ENCODE measurements at regions not wholly inside any gene's neighbourhood (a gene's known extent, or its start where the extent isn't known, plus 50 kb on each side); places are given as distances from the start of the nearest gene placed in this dataset.
"Not testable (repeated sequence)": the region's sequence is repeated elsewhere in the genome, so short reads cannot be mapped to it uniquely, and the experiment has no call there.

- CTCF ChIA-PET: interaction anchor here (0.8 to 2.1 kb wide), 10 partner anchors 8 to 509 kb away, joined by 3 to 8 read pairs (median 3); partner anchors contain the start of genes CPLANE1, NADK2 and NIPBL
Observed at GRCh38 chr5:36739751-36740221, 133.4 kb downstream of the SLC1A3 start.

GRCh38 chr5:36740259-36740898 is 134.0 kb downstream of the SLC1A3 start:
- H3K36me3 Mint-ChIP-seq (ENCODE audit: low read depth): no peaks in the 10 kb centered on the region
- peaks cover 28% of the 10 kb centered on the region for H3K27me3 Mint-ChIP-seq
- no peaks in the 10 kb centered on the region for H3K9me3 Mint-ChIP-seq
- H3K4me3 Mint-ChIP-seq: no peak overlapping the region
- no peak overlapping the region for H3K27ac Mint-ChIP-seq
- ChIA-PET CTCF (interaction anchor here (0.8 to 2.1 kb wide), 8 partner anchors 9 to 508 kb away, joined by 3 to 8 read pairs (median 4); partner anchors contain the start of genes CPLANE1, NADK2 and NIPBL), POLR2A (no interaction called here)
- no peak for DNase-seq
- peaks cover 15% of the 10 kb centered on the region for H3K4me1 Mint-ChIP-seq

More at GRCh38 chr5:36739751-36740221, 133.4 kb downstream of the SLC1A3 start:
- Mint-ChIP-seq H3K27me3 (peaks cover 28% of the 10 kb centered on the region), H3K9me3 (no peaks in the 10 kb centered on the region), H3K4me3 (no peak overlapping the region), H3K36me3 (ENCODE audit: low read depth) (no peaks in the 10 kb centered on the region), H3K27ac (no peak overlapping the region), H3K4me1 (peaks cover 9% of the 10 kb centered on the region)
- POLR2A ChIA-PET: no interaction called here
- peak; percentile 78 for DNase-seq

- no peaks in the 10 kb centered on the region for H3K36me3 Mint-ChIP-seq (ENCODE audit: low read depth)
- ChIA-PET CTCF (interaction anchor here (2.1 kb wide), 1 partner anchor 9 kb away, joined by 8 read pairs; no protein-coding TSS in a partner anchor), POLR2A (no interaction called here)
Observed at GRCh38 chr5:36741128-36741527, 134.7 kb downstream of the SLC1A3 start.

GRCh38 chr5:36743891-36744772 is 132.4 kb upstream of the NIPBL start:
- no peak for DNase-seq
- ChIA-PET CTCF (interaction anchor here (1.0 to 1.1 kb wide), 3 partner anchors 12 to 22 kb away, joined by 3 read pairs; no protein-coding TSS in a partner anchor), POLR2A (interaction anchor here (0.6 kb wide), 1 partner anchor 8 kb away, joined by 4 read pairs; no protein-coding TSS in a partner anchor)
- Mint-ChIP-seq H3K27ac (no peak overlapping the region), H3K4me1 (peaks cover 17% of the 10 kb centered on the region), H3K27me3 (peaks cover 47% of the 10 kb centered on the region), H3K4me3 (peak overlapping the region; percentile 62), H3K9me3 (no peaks in the 10 kb centered on the region), H3K36me3 (ENCODE audit: low read depth) (no peaks in the 10 kb centered on the region)

More at GRCh38 chr5:36741128-36741527, 134.7 kb downstream of the SLC1A3 start:
- no peaks in the 10 kb centered on the region for H3K9me3 Mint-ChIP-seq
- no peak for DNase-seq
- no peak overlapping the region for H3K4me3 Mint-ChIP-seq
- no peak overlapping the region for H3K27ac Mint-ChIP-seq
- peaks cover 17% of the 10 kb centered on the region for H3K4me1 Mint-ChIP-seq
- H3K27me3 Mint-ChIP-seq: peaks cover 33% of the 10 kb centered on the region

DNA sequence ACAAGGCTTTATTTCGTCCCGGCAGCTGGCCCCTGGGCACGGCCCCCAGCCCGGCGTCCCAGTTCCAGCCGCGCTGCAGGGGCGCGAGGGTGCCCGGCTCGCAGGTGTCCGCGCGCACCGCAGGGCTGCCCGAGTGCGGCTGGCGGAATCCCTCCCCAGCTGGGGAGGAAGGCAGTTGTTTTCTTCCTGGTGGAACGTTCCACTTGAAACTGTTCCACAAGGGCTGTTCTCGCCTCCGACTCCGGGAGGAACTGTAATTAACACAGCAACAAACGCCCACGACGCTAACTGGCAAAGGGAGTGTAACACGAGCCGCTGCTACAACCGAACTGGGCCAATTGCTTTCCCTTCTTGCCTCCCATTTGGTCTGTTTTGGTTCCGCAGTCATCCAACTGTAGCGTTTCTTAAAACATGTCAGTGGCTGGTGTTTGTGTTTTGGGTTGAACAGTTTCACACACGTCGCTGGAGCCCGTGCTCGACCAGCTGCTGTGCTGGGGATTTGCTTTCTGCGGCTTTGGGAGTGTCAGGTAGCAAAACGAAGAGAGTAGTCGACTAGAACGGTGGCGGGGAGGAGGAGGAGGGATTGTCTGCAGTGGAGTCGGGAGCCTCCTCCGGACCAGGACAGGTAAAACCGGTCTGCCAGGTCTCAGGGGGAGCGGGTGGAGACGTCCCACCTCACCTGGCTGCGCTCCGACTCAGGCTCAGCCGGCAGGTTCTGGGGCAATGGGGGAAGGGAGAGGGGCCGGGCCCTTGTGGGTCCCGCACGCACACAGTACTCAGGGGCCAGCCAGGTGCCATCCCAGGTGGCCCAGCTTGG is 131.6 kb upstream of the NIPBL start:
- peak overlapping the region; percentile 70 for H3K4me3 Mint-ChIP-seq
- CTCF ChIA-PET: interaction anchor here (1.0 to 1.1 kb wide), 3 partner anchors 11 to 23 kb away, joined by 3 read pairs; no protein-coding TSS in a partner anchor
- no peaks in the 10 kb centered on the region for H3K36me3 Mint-ChIP-seq (ENCODE audit: low read depth)
- peak; percentile 26 for DNase-seq
- peaks cover 53% of the 10 kb centered on the region for H3K27me3 Mint-ChIP-seq
- no peaks in the 10 kb centered on the region for H3K9me3 Mint-ChIP-seq
- POLR2A ChIA-PET: no interaction called here
- no peak overlapping the region for H3K27ac Mint-ChIP-seq
- peaks cover 15% of the 10 kb centered on the region for H3K4me1 Mint-ChIP-seq

- CTCF ChIA-PET; POLR2A ChIA-PET; H3K4me3 Mint-ChIP-seq; DNase-seq; H3K9me3 Mint-ChIP-seq; H3K36me3 Mint-ChIP-seq (ENCODE audit: low read depth); H3K27ac Mint-ChIP-seq: not testable (repeated sequence)
- H3K4me1 Mint-ChIP-seq: peaks cover 15% of the 10 kb centered on the region
- H3K27me3 Mint-ChIP-seq: peaks cover 54% of the 10 kb centered on the region
Observed at GRCh38 chr5:36747794-36748193, 128.8 kb upstream of the NIPBL start.

DNA sequence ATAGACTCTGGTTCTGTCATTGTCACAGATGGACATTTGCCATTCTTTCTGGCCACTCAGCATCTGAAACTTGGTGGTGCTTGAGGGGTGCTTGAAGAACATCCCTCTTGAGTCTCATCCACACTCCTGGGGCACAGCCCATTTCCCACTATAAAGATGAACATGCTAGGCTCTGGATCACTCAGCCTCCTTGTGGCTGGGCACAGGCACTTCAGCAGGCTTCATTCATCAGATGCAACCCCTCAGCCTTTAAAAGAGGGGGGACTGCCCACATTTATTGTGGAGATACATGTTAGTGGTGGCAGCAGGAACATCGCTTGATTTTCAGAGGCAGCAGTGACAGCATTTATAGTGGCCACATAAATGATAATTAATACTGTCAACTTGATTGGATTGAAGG is 124.7 kb upstream of the NIPBL start:
- no peaks in the 10 kb centered on the region for H3K9me3 Mint-ChIP-seq
- H3K4me3 Mint-ChIP-seq: no peak overlapping the region
- no peak for DNase-seq
- H3K36me3 Mint-ChIP-seq (ENCODE audit: low read depth): no peaks in the 10 kb centered on the region
- CTCF ChIA-PET: no interaction called here
- H3K4me1 Mint-ChIP-seq: no peaks in the 10 kb centered on the region
- POLR2A ChIA-PET: no interaction called here
- peaks cover 26% of the 10 kb centered on the region for H3K27me3 Mint-ChIP-seq
- no peak overlapping the region for H3K27ac Mint-ChIP-seq

- Mint-ChIP-seq H3K9me3 (no peaks in the 10 kb centered on the region), H3K36me3 (ENCODE audit: low read depth) (no peaks in the 10 kb centered on the region), H3K27ac (no peak overlapping the region), H3K27me3 (peaks cover 15% of the 10 kb centered on the region), H3K4me3 (no peak overlapping the region), H3K4me1 (no peaks in the 10 kb centered on the region)
- no peak for DNase-seq
- ChIA-PET POLR2A (no interaction called here), CTCF (interaction anchor here (0.7 to 1.2 kb wide), 2 partner anchors 11 to 22 kb away, joined by 3 read pairs; no protein-coding TSS in a partner anchor)
Observed at GRCh38 chr5:36755342-36755741, 121.2 kb upstream of the NIPBL start.

DNA sequence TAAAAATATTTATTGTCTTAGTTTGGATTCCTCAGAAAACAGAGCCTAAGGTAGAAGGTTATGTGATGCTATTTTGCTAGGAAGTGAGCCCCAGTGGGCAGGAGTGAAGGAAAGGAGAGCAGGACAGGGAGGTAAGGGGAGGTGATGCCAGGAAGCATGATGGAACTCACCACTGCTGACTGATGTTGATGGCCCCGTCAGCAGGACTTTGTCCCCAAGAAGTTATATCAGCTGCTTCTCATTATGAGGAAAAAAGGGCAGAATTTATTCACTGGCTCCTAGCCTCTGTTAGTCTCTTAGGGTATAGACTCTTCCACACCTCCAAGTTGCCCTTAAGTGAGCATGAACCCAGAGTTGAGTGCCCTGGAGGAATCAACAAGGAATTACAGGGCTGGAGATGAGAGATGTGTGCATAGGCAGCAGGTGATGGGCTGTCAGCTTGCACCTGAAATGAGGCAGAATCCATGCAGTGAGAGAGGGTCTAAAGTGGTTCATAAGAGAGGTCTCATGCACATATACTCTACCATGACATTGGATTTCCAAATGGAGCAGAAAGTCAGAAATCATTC is 120.6 kb upstream of the NIPBL start:
- POLR2A ChIA-PET: no interaction called here
- Mint-ChIP-seq H3K27ac (no peak overlapping the region), H3K36me3 (ENCODE audit: low read depth) (no peaks in the 10 kb centered on the region), H3K4me1 (no peaks in the 10 kb centered on the region), H3K9me3 (no peaks in the 10 kb centered on the region), H3K27me3 (peaks cover 13% of the 10 kb centered on the region), H3K4me3 (no peak overlapping the region)
- CTCF ChIA-PET: interaction anchor here (1.2 kb wide), 1 partner anchor 11 kb away, joined by 3 read pairs; no protein-coding TSS in a partner anchor
- no peak for DNase-seq

DNA sequence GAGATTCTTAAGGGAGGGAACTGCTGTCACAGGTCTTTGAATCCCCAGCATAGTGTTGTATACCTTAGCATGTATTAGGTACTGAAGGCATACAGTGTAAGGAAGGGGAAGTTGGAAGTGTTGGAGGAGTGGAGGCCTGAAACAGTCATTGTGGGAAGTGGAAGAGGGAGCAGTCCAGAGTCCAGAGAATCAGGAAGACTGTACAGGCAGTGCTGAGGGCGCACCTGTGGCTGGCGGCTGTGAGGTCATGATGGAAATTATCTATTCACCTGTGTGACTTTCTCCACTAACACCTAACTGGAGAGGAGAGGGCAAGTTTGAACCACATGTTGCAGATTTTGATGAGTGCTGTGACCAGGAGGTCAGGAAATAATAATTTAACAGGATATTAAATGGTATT is 119.7 kb upstream of the NIPBL start:
- H3K4me1 Mint-ChIP-seq: no peaks in the 10 kb centered on the region
- ChIA-PET POLR2A (no interaction called here), CTCF (no interaction called here)
- H3K27ac Mint-ChIP-seq: no peak overlapping the region
- no peak for DNase-seq
- H3K36me3 Mint-ChIP-seq (ENCODE audit: low read depth): no peaks in the 10 kb centered on the region
- peaks cover 12% of the 10 kb centered on the region for H3K27me3 Mint-ChIP-seq
- H3K9me3 Mint-ChIP-seq: no peaks in the 10 kb centered on the region
- no peak overlapping the region for H3K4me3 Mint-ChIP-seq

DNA sequence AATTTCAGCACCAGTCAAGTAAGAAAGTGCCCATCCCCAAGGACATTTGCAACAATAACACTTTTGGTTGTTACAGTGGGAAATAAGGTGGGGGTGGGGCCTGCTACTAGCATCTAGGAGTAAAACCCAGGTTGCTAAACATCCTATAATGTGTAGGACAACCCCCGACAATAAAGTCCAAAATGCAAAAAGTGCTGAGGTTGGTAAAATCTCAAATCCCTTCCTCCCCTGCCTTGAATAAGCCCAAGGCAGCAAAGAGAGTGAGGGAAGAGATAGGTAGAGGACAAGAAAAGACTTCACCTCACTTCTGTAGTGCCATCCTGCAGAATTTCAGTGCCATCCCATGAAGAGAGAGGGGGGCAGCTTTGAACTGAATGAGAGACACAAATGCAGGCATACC is 117.5 kb upstream of the NIPBL start:
- Mint-ChIP-seq H3K36me3 (ENCODE audit: low read depth) (no peaks in the 10 kb centered on the region), H3K4me1 (no peaks in the 10 kb centered on the region), H3K27me3 (peaks cover 13% of the 10 kb centered on the region), H3K27ac (no peak overlapping the region), H3K9me3 (no peaks in the 10 kb centered on the region), H3K4me3 (no peak overlapping the region)
- POLR2A ChIA-PET: no interaction called here
- DNase-seq: no peak
- CTCF ChIA-PET: no interaction called here

DNA sequence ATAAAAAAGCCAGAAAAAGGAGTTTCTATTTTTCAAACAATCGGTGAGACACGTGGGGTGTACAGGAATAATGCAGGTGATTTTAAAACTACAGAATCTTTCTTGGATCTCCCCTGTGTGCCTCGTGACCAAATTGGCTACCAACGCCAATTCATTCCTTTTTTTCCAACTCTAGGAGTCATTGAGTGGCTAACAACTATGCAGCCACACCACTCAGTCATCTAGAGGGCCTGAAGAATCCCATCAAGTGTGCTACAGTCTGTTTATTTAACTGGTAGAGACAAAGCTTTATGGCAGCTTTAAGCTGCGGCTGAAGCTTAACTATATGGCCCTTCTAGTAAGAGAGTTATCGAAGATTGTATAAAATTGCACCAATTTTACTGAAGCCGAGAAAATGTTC is 113.1 kb upstream of the NIPBL start:
- no peak for DNase-seq
- Mint-ChIP-seq H3K4me3 (no peak overlapping the region), H3K4me1 (no peaks in the 10 kb centered on the region), H3K9me3 (peaks cover 4% of the 10 kb centered on the region), H3K36me3 (ENCODE audit: low read depth) (no peaks in the 10 kb centered on the region), H3K27me3 (peaks cover 14% of the 10 kb centered on the region), H3K27ac (no peak overlapping the region)
- POLR2A ChIA-PET: no interaction called here
- CTCF ChIA-PET: interaction anchor here (1.1 kb wide), 1 partner anchor 107 kb away, joined by 3 read pairs; no protein-coding TSS in a partner anchor
